ENCODE measurements at regions not wholly inside any gene's neighbourhood (a gene's known extent, or its start where the extent isn't known, plus 50 kb on each side); places are given as distances from the start of the nearest gene placed in this dataset.

DNA sequence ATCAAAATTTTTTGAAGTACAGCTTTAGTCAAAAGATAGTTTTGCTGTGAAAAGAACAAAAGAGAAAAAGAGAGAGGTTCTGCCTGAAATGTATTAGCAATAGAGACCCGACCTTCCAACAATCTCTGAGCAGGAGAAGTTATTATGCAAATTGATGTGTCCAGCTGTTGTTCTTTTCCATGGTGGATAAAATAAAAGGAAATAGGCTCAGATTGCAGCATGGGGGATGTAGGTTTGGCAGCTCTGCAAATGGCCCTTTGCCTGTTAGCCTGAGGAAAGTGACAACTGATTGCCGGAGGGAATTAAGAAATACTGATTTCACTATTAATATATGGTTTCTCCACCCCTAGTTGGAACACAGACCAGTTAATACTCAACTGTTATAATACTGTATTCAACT, 1283.2 kb upstream of the NXPH2 start:
- no peak for DNase-seq (ENCODE audit: low spot score)

DNA sequence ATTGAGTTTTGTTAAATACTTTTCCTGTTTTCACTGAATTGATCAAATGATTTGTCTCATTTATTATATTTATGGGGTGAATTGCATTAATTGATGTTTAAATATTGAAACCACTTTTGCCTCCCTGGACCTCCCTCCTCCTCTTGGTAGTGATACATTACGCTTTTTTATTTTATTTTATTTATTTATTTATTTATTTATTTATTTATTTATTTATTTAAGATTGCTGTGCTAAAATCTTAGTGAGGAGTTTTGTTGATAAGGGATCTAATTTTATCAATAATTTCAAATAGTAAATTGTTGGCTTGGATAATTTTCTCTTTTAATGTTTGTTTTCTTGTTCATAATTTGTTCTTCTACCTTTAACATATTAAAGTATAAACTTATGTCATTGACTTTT, 1281.0 kb upstream of the NXPH2 start:
- no peak for DNase-seq (ENCODE audit: low spot score)

DNA sequence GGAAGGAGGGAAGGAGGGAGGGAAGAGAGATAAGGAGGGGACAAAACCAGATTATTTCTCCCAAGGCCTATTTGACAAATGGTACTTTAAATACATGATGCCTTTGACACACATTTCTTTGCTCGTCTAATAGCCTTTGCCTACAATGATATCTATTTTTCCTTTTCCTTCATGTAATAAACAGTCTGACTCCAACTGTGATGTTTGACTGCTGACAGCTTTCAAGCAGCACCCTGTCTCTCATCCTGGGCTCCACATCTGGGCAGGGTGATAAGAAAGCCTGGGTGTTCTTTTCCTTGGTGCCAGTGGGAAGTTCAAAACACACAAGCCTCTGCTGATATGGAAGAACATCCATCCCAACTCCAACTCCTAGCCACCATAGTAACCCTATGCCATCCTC, 1277.7 kb upstream of the NXPH2 start:
- no peak for DNase-seq (ENCODE audit: low spot score)

DNA sequence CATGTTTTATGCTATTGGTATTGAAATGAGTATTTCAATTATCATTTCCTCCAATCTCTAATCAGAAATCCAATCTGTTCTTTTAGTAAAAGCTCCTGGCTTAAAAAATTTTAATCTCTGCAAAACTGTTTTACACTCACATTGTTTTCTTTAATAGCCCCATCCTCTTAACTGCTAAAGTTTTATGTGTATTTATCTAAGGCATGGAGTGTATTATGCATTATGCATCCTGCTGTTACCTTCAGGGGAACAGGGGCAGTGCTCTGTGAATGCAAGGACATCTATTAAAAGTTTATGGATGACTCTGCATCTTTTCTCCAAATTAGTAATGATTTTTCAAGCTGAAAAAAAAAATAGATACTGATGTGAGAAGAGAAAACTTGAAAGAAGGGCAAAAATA, 1261.6 kb upstream of the NXPH2 start:
- DNase-seq (ENCODE audit: low spot score), result no peak

DNA sequence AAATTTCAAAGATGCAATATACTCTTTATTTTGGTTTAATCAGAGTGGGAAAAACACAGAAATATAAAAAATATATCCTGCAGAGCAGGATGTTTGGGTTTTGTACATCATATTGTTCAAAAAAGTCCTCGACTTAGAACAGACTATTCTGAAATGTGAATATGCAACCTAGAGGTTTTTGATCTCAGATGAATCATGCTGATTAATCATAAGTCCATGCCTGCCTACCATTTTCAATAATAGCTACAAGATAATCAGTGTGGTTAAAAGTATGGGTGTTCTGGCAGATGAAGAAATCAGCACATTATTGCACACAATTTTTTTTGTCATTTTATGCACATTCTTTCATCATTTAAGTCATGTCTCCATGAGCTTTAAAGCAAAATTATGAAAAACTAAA, 1261.0 kb upstream of the NXPH2 start:
- peak; percentile 35 for DNase-seq (ENCODE audit: low spot score)

DNA sequence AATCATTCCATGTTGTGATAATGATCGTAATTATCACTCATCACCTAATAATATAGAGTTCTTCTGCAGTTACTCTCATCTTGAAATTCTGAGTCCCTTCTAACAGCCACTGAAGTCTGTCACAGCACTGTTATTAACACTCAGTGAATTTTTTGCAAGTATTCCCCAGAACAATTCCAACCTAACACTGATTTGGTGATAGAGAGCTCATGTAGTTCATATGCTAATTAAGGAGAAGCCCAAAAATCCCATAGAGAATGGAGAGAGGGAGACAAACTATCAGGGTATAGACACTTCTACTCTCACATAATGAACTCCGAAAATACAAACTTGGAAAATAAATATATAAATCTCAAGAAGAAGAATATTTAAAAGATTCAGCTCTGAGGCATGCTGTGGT, 1253.4 kb upstream of the NXPH2 start:
- DNase-seq (ENCODE audit: low spot score), result peak; percentile 29

DNA sequence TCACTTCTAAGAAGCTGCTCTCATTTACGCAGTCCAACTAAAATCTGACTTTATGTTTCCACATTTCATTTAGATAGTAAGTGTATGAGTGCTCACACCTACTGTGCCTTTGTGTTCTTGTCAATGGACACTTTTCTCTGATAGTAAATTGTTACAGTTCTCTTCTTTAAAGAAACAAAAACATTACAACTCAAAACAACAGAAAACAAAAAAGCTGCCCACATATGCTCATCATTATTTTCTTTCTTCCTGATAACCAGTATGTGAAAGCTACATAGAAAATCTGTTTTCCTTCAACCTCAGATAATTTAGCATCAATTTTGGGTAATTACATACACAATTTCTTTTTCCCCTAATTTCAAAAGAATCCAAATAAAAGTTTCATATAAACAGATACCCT, 1247.8 kb upstream of the NXPH2 start:
- DNase-seq (ENCODE audit: low spot score), result no peak

DNA sequence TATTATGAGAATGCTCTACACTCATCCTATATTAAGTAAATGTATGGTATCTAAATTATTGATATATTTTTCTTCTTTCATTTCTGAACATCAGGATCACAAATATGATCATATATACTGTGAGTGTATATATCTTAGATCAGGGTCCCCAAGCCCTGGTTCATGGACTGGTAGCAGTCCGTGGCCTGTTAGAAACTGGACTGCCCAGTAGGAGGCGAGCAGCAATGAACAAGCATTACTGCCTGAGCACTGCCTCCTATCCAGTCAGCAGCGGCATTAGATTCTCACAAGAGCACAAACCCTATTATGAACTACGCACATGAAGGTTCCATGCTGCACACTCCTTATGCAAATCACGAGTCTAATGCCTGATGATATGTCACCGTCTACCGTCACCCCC, 1247.1 kb upstream of the NXPH2 start:
- no peak for DNase-seq (ENCODE audit: low spot score)

DNA sequence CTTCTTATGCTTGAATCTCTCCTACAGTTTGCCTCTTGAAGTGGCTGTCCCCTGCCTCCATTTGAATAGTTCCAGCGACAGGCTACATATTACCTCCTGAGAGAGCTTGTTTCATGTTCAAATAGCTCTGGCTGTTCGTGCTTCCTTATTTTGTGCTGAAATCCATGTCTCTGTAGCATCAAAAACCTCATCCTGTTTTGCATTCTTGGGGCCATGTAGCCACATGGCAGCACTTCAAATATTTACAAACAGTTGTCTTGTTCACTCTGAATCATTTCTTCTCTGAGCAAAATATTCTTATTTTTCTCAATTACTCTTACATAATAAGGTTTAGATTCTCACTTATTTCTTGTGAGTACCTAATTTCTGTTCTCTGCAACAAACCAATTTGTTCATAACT, 1243.1 kb upstream of the NXPH2 start:
- no peak for DNase-seq (ENCODE audit: low spot score)

DNA sequence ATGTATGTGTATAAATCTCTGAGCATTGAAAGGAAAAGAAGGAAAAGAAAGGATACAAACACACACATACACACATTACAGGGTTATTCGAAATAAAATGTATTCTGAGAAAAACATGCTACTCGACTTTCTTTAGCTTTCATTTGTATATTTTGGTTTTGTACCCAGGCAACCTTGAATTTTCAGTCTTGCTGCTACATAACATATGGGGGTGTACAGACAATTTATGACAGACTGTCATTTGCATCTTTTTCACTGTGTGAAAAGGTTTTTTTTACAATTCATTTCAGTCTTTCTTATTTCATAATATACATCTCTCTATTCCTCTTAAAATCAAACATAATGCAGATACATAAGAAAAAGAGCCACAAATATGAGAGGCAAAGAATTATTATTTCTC, 1238.4 kb upstream of the NXPH2 start:
- no peak for DNase-seq (ENCODE audit: low spot score)

DNA sequence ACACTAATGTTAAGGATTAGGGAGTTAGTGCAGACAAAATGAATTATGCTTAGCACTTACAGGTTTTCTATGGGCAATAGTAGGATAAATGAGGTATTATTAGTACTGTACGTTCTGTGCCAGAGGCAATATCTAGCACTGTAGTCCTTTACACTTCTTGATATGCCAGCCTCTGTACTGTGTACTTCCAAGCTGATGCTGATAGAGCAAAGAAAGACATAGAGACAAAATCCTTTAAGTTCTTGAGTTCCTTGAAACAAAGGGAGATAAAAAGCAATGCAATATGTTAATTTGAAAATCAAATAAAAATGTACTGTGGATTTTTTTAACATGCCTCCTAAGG, 1234.0 kb upstream of the NXPH2 start:
- DNase-seq (ENCODE audit: low spot score), result no peak

DNA sequence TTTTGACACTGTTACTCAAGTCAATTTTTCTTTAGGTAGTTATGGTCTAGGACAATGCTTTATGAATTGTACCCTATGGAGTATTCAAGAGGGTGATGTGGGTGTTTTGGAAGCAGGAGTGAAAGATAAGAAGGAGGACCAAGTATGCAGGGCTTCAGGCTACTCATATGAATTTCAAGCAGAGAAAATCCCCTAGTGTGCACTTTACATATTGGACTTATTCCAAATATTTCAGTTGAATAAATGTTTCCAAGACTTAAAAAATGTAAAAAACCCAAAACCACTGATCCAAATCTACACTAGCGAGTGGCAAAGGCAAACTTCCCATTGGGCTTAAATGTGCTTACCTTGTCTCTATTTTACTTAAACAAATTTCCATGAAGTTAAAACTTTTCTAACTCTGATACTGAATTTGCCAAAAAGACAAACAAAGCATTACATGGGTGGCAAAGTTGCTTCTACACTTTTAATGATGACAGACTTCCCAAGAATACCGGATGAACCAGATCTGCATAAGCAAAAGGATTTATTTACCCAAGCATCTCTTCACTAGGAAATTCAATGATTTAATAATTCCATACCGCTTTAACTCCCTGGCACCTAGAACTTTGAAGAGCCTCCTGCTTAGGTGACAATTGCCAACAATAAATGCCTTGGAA, 1233.5 kb upstream of the NXPH2 start:
- DNase-seq (ENCODE audit: low spot score), result no peak

DNA sequence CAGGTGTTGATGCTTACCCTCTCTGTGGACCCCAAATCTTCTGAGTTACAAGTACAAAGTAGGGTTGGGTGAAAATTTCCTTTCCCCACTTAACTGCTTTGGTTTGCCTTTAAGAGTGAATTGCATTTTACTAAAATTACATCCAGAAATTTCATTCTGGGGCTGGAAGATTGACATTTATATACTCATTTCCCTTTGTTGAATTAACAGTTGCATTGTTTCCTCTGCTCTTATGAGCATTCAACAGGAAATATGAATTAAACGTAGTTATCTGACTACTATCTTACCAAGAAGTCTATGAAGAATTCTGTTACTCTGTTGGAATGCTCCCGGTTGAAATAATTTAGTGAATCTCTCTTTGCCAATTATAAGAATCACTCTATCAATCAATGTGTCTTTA, 1231.1 kb upstream of the NXPH2 start:
- no peak for DNase-seq (ENCODE audit: low spot score)

DNA sequence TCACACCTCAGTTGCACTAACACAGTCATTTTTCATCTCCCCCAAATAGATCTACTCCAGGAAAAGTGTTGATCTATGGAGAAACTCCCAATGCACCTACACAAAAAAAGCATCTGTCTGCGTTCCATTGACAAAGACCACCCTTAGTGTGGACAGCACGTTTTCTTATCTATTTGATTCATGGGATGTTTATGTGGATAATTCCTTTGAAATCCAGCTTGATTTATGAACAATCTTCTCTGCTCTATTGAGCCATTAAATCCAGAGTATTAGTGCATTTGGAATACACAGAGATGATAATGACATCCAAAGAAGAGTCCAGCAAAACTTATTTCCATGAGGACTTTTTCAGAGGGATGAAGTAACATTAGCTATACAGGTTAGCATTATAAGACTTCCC, 1221.9 kb upstream of the NXPH2 start:
- no peak for DNase-seq (ENCODE audit: low spot score)

DNA sequence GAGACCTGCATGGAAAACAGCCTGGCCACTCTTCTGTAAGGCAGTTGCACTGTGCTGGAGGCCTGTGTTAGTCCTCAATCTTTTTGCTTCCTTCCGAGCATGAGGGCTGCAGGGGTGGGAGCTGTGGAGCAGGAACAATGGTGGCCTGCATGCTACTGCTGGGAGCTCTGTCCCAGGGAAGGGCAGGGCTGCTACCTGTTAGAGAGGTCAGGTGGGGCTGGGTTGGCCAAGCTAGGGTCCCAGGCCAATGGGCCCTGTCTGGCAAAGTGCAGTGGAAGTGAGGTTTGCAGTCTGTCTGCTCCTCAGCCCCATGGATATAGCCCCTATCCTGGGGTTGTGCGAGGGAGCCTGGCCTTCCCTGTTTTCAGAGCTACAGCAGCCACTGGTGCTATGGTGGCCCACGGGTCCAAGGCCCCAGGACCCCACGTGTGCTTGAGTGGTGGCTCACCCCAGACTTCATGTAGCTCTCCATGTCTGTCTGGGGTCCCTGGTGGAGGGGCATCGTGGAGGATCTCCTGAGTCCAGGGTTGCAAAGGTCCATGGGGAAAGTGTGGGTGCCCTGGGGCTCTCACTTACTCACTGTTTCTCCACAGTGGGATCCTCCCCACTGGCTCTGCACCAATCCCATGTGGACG, 1212.6 kb upstream of the NXPH2 start:
- DNase-seq (ENCODE audit: low spot score), result no peak

DNA sequence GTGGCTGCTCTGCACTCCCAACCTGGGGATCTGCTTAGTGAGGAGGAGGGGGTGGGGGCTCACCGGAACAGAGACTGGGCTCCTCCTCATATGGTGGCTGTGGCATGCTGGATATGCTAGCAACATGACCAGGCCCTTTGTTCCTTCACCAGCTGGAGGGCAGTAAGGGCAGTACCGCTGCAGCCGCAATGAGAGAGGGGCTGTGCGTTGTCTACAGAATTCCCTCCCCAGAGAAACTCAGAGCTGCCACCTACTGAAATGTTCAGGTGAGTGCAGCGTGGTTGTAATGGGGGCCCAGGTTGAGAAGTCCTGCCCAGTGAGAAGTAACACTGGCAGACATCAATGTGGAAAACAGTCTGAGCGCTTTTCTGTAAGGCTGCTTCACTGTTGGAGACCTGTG, 1211.9 kb upstream of the NXPH2 start:
- no peak for DNase-seq (ENCODE audit: low spot score)

DNA sequence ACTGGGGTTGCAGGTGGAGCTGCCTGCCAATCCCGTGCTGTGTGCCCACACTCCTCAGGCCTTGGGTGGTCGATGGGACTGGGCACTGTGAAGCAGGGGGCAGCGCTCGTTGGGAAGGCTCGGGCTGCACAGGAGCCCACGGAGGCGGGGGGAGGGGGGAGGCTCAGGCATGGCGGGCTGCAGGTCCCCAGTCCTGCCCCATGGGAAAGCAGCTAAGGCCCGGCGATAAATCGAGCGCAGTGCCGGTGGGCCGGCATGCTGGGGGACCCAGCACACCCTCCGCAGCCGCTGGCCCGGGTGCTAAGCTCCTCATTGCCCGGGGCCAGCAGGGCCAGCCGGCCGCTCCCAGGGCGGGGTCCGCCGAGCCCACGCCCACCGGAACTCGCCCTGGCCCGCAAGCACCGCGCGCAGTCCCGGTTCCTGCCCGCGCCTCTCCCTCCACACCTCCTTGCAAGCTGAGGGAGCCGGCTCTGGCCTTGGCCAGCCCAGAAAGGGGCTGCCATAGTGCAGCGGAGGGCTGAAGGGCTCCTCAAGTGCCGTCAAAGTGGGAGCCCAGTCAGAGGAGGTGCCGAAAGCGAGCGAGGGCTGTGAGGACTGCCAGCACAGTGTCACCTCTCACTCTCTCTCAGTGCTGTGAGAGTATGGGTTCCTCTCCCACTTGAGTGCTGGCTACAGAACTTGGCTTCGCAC, 1210.6 kb upstream of the NXPH2 start:
- no peak for DNase-seq (ENCODE audit: low spot score)

DNA sequence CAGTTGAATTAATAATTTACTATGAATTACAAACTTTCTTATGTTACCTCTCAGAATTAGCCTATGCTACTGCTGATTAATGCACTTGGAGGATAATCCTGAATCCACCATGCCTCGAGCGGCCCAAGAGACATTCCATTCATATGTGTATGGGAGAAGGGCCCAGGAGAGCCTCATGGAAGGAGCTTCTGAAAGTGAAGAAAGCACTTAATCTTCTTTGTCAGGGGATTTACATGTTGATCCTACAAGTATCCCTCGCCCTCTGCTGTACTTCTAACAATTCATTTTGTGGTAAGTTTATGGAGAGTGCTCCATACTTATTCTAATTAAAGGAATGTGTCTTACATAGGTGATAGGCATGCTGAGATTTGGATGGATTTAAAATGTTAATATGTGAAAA, 1189.1 kb upstream of the NXPH2 start:
- no peak for DNase-seq (ENCODE audit: low spot score)

DNA sequence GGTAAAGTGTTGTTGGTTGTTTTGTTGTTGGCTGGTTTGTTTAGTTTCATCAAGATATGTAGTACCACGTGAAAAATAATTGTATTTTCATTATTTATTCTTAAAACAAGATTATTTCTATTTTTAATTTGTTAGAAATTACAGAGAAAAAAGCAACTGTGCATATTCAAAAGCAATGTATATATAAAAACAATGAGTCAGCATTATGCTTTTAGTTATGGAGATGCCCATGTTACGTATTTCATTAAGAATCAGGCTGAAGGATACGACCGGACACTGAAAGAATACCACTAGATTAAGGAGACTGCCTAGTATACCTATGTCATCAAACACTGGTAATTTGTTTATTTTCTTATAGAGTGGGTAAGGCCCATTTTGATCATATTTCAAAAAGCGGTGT, 1188.4 kb upstream of the NXPH2 start:
- DNase-seq (ENCODE audit: low spot score), result no peak

DNA sequence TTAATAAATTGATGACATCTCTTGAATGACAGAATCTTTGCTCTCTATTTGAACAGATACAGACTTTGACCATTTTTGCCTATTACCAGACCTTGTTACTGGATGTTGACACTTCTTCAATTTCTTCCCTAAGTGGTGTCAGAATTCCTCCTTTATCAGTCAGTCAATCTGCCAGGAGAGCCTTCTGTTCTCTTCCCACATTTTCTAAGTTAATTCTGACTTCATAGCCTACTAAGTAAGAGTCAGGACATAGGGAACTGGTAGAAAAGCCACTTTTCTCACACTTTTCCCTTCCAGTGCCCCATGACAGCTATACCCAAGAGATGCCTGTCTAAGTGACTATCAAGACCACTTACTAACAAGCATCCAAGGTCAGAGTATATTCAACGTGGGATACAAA, 1187.5 kb upstream of the NXPH2 start:
- DNase-seq (ENCODE audit: low spot score), result no peak

DNA sequence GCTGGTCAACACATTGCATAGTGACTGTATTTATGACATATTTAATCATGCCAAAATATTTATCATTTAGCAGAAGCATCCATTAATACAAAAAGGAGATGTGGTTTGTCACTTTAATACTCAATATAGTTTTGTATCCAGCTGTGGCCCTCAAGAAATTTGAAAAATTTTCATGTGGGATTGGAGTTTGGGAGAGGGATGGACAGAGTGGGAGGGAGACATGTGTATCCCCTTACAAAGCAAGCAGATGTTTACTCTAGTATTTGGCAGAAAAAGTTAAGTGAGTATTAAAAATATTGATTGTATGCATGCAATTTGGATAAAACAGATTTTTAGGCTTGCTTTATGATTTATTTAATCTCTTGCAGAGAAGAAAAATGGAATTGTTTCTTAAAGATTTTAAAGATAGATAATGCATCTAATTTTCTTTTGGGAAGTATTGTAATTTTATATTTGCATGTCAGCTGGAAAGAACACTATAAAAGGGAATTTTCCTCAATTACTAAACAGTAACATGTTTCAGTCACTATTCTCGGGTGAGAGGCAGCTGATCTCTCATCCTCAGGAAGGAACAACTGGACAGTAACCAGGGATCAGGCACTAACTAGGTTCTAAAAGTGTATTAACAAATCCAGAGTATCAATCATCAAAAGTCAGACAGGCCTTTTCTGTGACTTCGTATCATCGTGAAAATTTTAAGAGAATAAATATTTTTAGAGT, 1184.7 kb upstream of the NXPH2 start:
- DNase-seq (ENCODE audit: low spot score), result no peak

DNA sequence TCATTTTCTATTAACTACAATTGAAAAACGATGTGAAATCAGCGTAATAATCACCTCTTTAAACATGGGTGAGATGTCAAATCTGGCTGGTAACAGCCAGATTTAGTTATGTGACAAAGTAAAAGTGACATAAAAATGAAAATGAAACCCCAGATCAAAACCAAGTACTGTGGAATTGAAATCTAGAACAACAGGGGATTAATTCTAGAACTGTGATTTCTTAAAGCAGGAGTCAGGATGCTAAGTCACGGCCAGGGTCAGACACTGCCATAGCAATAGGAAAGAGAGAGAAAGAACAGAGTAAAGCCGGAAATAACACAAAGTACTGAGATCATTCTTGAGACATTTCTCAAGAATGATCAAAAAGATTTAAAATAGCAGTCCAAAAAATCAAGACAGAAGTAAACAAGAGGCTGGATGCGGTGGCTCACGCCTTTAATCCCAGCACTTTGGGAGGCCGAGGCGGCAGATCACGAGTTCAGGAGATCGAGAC, 1183.7 kb upstream of the NXPH2 start:
- DNase-seq (ENCODE audit: low spot score), result no peak
